ENCODE measurements at regions not wholly inside any gene's neighbourhood (a gene's known extent, or its start where the extent isn't known, plus 50 kb on each side); places are given as distances from the start of the nearest gene placed in this dataset.

DNA sequence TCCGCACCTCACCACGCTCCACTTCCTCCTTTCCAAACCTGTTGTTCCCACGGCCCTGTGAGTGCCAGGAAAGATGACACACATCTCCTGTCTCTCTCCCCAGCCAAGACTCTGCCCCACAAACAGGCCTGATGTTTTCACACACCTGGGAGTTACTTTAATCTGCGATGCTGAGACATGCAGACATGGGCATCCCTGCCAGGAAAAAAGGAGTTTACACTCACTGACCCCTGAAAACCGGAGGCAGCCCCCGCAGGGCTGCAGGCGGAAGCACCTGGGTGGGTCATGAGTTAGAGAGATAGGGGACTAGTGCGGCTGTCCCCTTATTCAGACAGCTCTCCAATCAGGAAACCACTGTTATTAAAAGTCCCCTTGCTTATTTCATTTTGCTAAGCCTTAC is 106.4 kb upstream of the CARD11 start:
- TF ChIP-seq, protein P1, sequence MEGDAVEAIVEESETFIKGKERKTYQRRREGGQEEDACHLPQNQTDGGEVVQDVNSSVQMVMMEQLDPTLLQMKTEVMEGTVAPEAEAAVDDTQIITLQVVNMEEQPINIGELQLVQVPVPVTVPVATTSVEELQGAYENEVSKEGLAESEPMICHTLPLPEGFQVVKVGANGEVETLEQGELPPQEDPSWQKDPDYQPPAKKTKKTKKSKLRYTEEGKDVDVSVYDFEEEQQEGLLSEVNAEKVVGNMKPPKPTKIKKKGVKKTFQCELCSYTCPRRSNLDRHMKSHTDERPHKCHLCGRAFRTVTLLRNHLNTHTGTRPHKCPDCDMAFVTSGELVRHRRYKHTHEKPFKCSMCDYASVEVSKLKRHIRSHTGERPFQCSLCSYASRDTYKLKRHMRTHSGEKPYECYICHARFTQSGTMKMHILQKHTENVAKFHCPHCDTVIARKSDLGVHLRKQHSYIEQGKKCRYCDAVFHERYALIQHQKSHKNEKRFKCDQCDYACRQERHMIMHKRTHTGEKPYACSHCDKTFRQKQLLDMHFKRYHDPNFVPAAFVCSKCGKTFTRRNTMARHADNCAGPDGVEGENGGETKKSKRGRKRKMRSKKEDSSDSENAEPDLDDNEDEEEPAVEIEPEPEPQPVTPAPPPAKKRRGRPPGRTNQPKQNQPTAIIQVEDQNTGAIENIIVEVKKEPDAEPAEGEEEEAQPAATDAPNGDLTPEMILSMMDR (IDR thresholded peaks at IDR 0.05): no peak
- TF ChIP-seq POLR2A (IDR thresholded peaks at IDR 0.05): no peak
